CD14-positive monocyte (primary cell): ENCODE measurements at regions not wholly inside any gene's neighbourhood (a gene's known extent, or its start where the extent isn't known, plus 50 kb on each side); places are given as distances from the start of the nearest gene placed in this dataset.
"Not testable (repeated sequence)": the region's sequence is repeated elsewhere in the genome, so short reads cannot be mapped to it uniquely, and the experiment has no call there.

Experiments used
- DNase-seq, 3 donors: peaks; one replicate each; pipeline ENCODE4 v3.0.0-alpha.2; 2011 to 2022
- H2AFZ ChIP-seq: 2 replicates; pipeline ENCODE4 v1.6.0; 2012; ENCODE audit warnings: mild to moderate bottlenecking, low read depth, low read length, inconsistent platforms; ENCODE audit not compliant: insufficient read depth, poor library complexity, severe bottlenecking
- H3K27ac ChIP-seq, 2 donors: 1 replicate in 1 of 2; 2 replicates in 1 of 2; pipeline ENCODE4 v1.5.1; 2012 to 2013; ENCODE audit warnings: low read length in 2 of 2, control low read depth in 1 of 2, inconsistent platforms in 1 of 2, low read depth in 1 of 2, mild to moderate bottlenecking in 1 of 2
- H3K27me3 ChIP-seq, 2 donors: one replicate each; pipeline versions ENCODE4 v1.6.0 to v1.6.1; 2011 to 2013; ENCODE audit warnings: low read length in 2 of 2; ENCODE audit not compliant: control insufficient read depth in 2 of 2, insufficient read depth in 2 of 2
- H3K36me3 ChIP-seq, 2 donors: replicated peaks in 1 of 2; 1 replicate in 1 of 2; 2 replicates in 1 of 2; pipeline versions ENCODE4 v1.5.1 to v1.6.1; 2012 to 2013; ENCODE audit warnings: low read length in 2 of 2, control low read depth in 1 of 2, inconsistent platforms in 1 of 2, mild to moderate bottlenecking in 1 of 2; ENCODE audit not compliant: insufficient read depth in 2 of 2, control insufficient read depth in 1 of 2
- H3K4me1 ChIP-seq, 2 donors: 1 replicate in 1 of 2; 2 replicates in 1 of 2; pipeline versions ENCODE4 v1.5.1 to v1.6.1; 2012 to 2013; ENCODE audit warnings: low read length in 2 of 2, control low read depth in 1 of 2, inconsistent platforms in 1 of 2, mild to moderate bottlenecking in 1 of 2, moderate library complexity in 1 of 2; ENCODE audit not compliant: insufficient read depth in 2 of 2, control insufficient read depth in 1 of 2
- H3K4me2 ChIP-seq: replicated peaks from 2 replicates; pipeline ENCODE3; 2012; ENCODE audit warnings: low read length, moderate library complexity, mild to moderate bottlenecking; ENCODE audit not compliant: poor library complexity, severe bottlenecking; ENCODE audit errors: extremely low read depth
- H3K4me3 ChIP-seq, 3 experiments: fragments of 200-600 bp in 1 of 3; sonication (generic) in 1 of 3; replicated peaks in 1 of 3; 1 replicate in 2 of 3; 2 replicates in 1 of 3; pipeline ENCODE4 v1.5.1; 2011 to 2013; ENCODE audit warnings: low read length in 3 of 3, mild to moderate bottlenecking in 3 of 3, control low read depth in 2 of 3, low read depth in 2 of 3, inconsistent platforms in 1 of 3, moderate library complexity in 1 of 3
- H3K79me2 ChIP-seq: 2 replicates; pipeline ENCODE4 v1.6.0; 2012; ENCODE audit warnings: mild to moderate bottlenecking, control low read depth, inconsistent platforms, low read length, moderate library complexity; ENCODE audit not compliant: insufficient read depth
- H3K9ac ChIP-seq: 2 replicates; pipeline ENCODE4 v1.6.0; 2017; ENCODE audit warnings: low read length, mild to moderate bottlenecking; ENCODE audit not compliant: insufficient read depth, poor library complexity, severe bottlenecking
- H3K9me3 ChIP-seq, 2 donors: replicated peaks in 1 of 2; 1 replicate in 1 of 2; 2 replicates in 1 of 2; pipeline versions ENCODE4 v1.5.1 to v1.6.1; 2012 to 2013; ENCODE audit warnings: low read length in 2 of 2, control low read depth in 1 of 2; ENCODE audit not compliant: control insufficient read depth in 1 of 2, insufficient read depth in 1 of 2
- H4K20me1 ChIP-seq: 2 replicates; pipeline ENCODE4 v1.6.0; 2012; ENCODE audit warnings: mild to moderate bottlenecking, low read length, control low read depth, moderate library complexity; ENCODE audit not compliant: insufficient read depth
- H3K27ac Mint-ChIP-seq, 7 donors: one replicate each; pipeline ENCODE4 v1.8.0; 2020; ENCODE audit warnings: mild to moderate bottlenecking in 7 of 7, mixed read lengths in 7 of 7, moderate library complexity in 6 of 7, inconsistent platforms in 2 of 7
- H3K27me3 Mint-ChIP-seq, 3 donors: one replicate each; pipeline ENCODE4 v1.8.0; 2021 to 2022; ENCODE audit warnings: low read depth in 3 of 3, mild to moderate bottlenecking in 3 of 3, mixed read lengths in 3 of 3, moderate library complexity in 3 of 3, inconsistent platforms in 1 of 3
- H3K36me3 Mint-ChIP-seq, 2 donors: one replicate each; pipeline ENCODE4 v1.8.0; 2020; ENCODE audit warnings: mixed read lengths in 2 of 2, inconsistent platforms in 1 of 2, mild to moderate bottlenecking in 1 of 2
- H3K4me1 Mint-ChIP-seq: one replicate; pipeline ENCODE4 v1.8.0; 2020; ENCODE audit warnings: mild to moderate bottlenecking, mixed read lengths
- H3K4me3 Mint-ChIP-seq, 2 donors: one replicate each; pipeline ENCODE4 v1.8.0; 2020; ENCODE audit warnings: mild to moderate bottlenecking in 2 of 2, mixed read lengths in 2 of 2, moderate library complexity in 1 of 2
- H3K9me3 Mint-ChIP-seq, 7 donors: one replicate each; pipeline ENCODE4 v1.8.0; 2020 to 2022; ENCODE audit warnings: mixed read lengths in 7 of 7, mild to moderate bottlenecking in 6 of 7, moderate library complexity in 6 of 7, inconsistent platforms in 2 of 7
- WGBS: methylation state at CpG from one replicate; pipeline ENCODE4 v1.1.5; 2013; ENCODE audit warnings: missing lambda C conversion rate; ENCODE audit not compliant: insufficient coverage; 5-methylcytosine and 5-hydroxymethylcytosine counted together
- intact Hi-C, 2 donors: fragments of 100-400 bp; cut with micrococcal nuclease; formaldehyde crosslinking; loops; one replicate each; pipeline versions ENCODE4 v1.15.0 to v1.15.1; 2023
- TF ChIP-seq, protein P1 (sequence below): fragments of 200-600 bp; IDR thresholded peaks from one replicate; pipeline ENCODE4 v1.8.0; 2022; ENCODE audit warnings: antibody characterized with exemption, mild to moderate bottlenecking

- no peaks in the 10 kb centered on the region for H4K20me1 ChIP-seq
- Mint-ChIP-seq H3K36me3 (no peaks in the 10 kb centered on the region), H3K9me3 (peaks cover 4 to 35% (median 7%) of the 10 kb centered on the region in 7 donors), H3K27ac (no peak overlapping the region), H3K27me3 (no peaks in the 10 kb centered on the region), H3K4me3 (no peak overlapping the region), H3K4me1 (no peaks in the 10 kb centered on the region)
- H3K36me3 ChIP-seq = no peaks in the 10 kb centered on the region
- no peak overlapping the region for H3K27ac ChIP-seq
- TF ChIP-seq, protein P1, sequence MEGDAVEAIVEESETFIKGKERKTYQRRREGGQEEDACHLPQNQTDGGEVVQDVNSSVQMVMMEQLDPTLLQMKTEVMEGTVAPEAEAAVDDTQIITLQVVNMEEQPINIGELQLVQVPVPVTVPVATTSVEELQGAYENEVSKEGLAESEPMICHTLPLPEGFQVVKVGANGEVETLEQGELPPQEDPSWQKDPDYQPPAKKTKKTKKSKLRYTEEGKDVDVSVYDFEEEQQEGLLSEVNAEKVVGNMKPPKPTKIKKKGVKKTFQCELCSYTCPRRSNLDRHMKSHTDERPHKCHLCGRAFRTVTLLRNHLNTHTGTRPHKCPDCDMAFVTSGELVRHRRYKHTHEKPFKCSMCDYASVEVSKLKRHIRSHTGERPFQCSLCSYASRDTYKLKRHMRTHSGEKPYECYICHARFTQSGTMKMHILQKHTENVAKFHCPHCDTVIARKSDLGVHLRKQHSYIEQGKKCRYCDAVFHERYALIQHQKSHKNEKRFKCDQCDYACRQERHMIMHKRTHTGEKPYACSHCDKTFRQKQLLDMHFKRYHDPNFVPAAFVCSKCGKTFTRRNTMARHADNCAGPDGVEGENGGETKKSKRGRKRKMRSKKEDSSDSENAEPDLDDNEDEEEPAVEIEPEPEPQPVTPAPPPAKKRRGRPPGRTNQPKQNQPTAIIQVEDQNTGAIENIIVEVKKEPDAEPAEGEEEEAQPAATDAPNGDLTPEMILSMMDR = no peak
- no peak overlapping the region for H3K4me2 ChIP-seq
- no peak overlapping the region for H3K9ac ChIP-seq
- no CpG with 5 or more reads among the region's 2 CpGs for WGBS
- peaks cover 5 to 19% of the 10 kb centered on the region in 2 donors for H3K9me3 ChIP-seq
- H3K4me3 ChIP-seq = no peak overlapping the region
- H3K27me3 ChIP-seq = no peaks in the 10 kb centered on the region
- no peak overlapping the region for H2AFZ ChIP-seq
- no peak for DNase-seq
- intact Hi-C loops = no loop called here
- no peaks in the 10 kb centered on the region for H3K79me2 ChIP-seq
- no peaks in the 10 kb centered on the region for H3K4me1 ChIP-seq
These were observed 317.5 kb downstream of the ANKRD30A start for GRCh38 chr10:37442882-37443281.

- H3K27ac ChIP-seq, intact Hi-C loops, H3K4me1 ChIP-seq, H3K4me1 Mint-ChIP-seq, H3K36me3 Mint-ChIP-seq, H3K4me3 ChIP-seq, H3K27me3 ChIP-seq, H3K4me3 Mint-ChIP-seq, H3K27me3 Mint-ChIP-seq, H4K20me1 ChIP-seq, H2AFZ ChIP-seq, DNase-seq, H3K27ac Mint-ChIP-seq, H3K36me3 ChIP-seq, H3K79me2 ChIP-seq, H3K9ac ChIP-seq, H3K4me2 ChIP-seq: not testable (repeated sequence)
- peaks cover 0 to 30% (median 4%) of the 10 kb centered on the region in 7 donors for H3K9me3 Mint-ChIP-seq
- H3K9me3 ChIP-seq = peaks cover 5 to 12% of the 10 kb centered on the region in 2 donors
- WGBS = 100% methylated on average over 2 of the region's 4 CpGs
These were observed 315.8 kb downstream of the ANKRD30A start for GRCh38 chr10:37441224-37441623.
